ENCODE measurements at regions not wholly inside any gene's neighbourhood (a gene's known extent, or its start where the extent isn't known, plus 50 kb on each side); places are given as distances from the start of the nearest gene placed in this dataset.

DNA sequence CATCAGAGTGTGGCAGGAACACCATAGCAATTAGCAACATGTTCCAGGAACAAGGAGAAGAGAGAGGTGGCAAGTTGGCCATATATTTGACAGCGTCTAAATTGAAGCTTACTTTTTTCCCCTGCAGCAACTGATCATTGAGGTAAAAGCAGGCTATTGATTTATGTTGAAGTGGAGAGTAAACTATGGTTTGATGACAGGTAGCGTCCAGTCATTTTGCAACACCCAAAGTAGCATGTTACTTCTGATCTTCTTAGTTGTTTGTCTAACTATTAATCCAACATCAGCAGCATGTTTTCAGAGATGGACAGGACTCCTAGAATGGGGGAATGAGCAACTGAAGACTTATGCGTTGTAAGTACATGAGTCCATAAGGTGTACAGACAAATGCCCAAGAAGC, 225.8 kb downstream of the ZPLD1 start:
- TF ChIP-seq GATA2 (IDR thresholded peaks at IDR 0.05; ENCODE audit: low read depth, low read length) (no peak), GATA3 (IDR thresholded peaks at IDR 0.05; ENCODE audit: low read depth, low read length) (no peak)
